NCI-H748 (cell line): ENCODE measurements at regions not wholly inside any gene's neighbourhood (a gene's known extent, or its start where the extent isn't known, plus 50 kb on each side); places are given as distances from the start of the nearest gene placed in this dataset.
"Not testable (repeated sequence)": the region's sequence is repeated elsewhere in the genome, so short reads cannot be mapped to it uniquely, and the experiment has no call there.

Experiments
- DNase-seq: peaks from one replicate; lab custom pipeline; 2025; ENCODE audit not compliant: unreplicated experiment; lab: John Stamatoyannopoulos, UW

- no peak for DNase-seq
These were observed 335.3 kb upstream of the ARHGEF26 start for GRCh38 chr3:153785901-153786300.

DNA sequence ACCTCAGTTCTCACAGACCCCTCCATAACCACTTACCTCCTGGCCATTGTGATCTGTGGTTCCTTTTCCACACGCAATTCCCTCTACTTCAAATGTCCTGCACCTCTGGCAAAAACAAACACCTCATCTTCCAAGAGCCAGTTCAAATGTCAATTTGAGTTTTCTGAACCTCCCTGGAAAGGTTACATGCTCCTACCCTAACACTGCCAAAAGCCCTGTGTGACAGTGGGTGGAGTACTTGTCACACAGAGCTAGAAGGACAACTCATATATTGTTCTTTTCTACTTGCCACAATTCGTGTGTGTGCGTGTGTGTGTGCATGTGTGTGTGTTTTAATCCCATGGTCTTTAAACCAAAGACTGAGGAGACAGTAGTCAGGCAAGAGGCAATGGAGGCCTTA, 331.8 kb upstream of the ARHGEF26 start:
- DNase-seq, result no peak

DNA sequence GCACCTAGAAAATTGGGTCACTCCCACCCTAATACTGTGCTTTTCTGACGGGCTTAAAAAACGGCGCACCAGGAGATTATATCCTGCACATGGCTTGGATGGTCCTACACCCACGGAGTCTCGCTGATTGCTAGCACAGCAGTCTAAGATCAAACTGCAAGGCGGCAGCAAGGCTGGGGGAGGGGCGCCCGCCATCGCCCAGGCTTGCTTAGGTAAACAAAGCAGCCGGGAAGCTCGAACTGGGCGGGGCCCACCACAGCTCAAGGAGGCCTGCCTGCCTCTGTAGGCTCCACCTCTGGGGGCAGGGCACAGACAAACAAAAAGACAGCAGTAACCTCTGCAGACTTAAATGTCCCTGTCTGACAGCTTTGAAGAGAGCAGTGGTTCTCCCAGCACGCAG, 324.1 kb upstream of the ARHGEF26 start:
- not testable (repeated sequence) for DNase-seq

- no peak for DNase-seq
These were observed 312.1 kb upstream of the ARHGEF26 start for GRCh38 chr3:153809097-153809496.

GRCh38 chr3:153818338-153818737, 302.9 kb upstream of the ARHGEF26 start:
- DNase-seq, result no peak

DNA sequence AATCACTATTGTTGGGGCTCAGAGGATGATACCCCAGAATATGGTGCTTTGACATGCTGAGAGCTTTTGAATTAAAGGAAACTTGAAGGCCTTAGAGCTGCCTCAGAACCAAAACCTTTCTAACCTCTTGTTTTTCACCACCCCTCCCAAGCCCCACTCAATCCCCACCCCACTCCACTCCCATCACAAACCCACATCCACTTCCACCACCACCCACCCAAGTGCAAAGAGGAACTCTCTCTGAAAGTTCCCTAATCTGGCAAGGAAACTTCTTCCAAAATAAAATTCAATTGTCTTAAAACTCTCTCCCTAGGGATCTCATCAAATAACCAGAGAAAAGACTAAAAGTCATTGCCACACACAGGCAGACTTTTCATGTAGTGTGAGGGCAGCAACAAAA, 301.2 kb upstream of the ARHGEF26 start:
- DNase-seq, result no peak

DNA sequence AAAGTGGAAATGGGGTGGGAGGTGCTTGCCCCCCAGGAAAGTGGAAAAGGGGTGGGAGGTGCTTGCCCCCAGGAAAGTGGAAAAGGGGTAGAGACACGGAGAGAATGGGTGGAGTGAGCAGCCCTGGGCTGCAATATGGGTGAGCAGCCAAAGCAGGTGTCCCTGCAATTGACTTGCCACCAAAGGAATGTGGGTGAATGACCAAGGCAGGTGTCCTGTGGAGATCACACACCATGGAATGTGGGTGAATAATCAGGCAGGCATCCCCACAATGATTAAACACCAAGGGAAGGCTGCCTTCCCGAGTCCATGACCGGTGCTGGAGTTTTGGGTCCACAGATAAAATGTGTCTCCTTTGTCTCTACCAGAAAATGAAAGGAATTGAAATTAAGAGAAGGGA, 292.8 kb upstream of the ARHGEF26 start:
- not testable (repeated sequence) for DNase-seq

GRCh38 chr3:153829606-153830170, 291.5 kb upstream of the ARHGEF26 start:
- no peak for DNase-seq

GRCh38 chr3:153830552-153830951, 290.6 kb upstream of the ARHGEF26 start:
- no peak for DNase-seq

GRCh38 chr3:153835540-153835939, 285.6 kb upstream of the ARHGEF26 start:
- DNase-seq, result no peak

DNA sequence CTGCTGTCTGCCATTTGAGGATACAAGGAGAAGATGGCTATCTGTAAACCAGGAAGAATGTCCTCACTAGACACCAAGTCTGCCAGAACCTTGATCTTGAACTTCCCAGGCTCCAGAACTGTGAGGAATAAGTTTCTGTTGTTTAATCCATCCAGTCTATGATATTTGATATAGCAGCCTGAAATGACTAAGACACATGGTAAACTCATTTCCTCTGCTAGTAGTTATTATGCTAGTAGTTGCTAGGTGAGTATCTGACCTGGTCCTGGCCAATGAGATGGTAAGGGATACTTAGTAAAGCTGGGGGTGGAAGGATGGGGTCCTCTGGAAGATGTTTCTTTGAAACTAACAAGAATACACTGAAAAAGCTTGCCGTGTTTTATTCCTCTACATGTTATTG, 280.7 kb upstream of the ARHGEF26 start:
- DNase-seq, result no peak

DNA sequence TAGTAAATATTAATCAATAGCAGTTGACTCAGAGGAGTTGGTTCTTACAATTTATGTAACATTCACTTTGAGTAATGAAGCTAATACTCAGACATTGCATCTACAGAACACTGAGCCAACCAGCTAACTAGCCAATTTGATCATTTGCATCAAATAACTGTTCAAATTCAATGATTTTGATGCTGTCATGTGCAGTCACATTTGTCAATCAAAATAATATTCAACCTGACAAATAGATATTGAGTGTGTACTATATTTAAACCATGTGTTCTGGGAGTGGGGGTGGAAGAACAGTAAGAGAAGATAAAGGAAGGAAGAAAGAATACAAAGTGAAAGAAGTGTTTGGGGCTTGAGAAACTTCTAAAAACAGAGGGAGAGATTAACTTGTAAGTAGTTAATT, 277.2 kb upstream of the ARHGEF26 start:
- DNase-seq, result no peak

DNA sequence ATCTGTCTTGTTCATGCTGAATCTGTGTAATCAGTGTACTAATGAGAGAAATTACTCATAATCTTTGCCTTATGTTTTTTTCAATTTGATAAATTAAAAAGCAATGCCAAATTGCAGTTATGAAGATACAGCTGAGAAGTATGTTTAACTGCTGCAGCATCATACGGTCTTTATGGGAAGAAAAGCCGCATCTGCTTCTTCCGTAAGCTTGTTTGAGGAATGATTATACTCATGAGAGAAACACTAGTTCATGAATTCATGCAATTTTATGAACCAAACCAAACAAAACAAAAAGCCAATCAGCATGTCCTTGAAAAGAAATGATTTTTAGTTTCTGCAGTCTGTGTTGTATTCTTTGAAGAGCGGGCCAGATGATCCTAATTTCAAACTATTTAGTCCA, 275.9 kb upstream of the ARHGEF26 start:
- DNase-seq, result no peak

GRCh38 chr3:153848702-153849101, 272.5 kb upstream of the ARHGEF26 start:
- DNase-seq, result peak; percentile 52

DNA sequence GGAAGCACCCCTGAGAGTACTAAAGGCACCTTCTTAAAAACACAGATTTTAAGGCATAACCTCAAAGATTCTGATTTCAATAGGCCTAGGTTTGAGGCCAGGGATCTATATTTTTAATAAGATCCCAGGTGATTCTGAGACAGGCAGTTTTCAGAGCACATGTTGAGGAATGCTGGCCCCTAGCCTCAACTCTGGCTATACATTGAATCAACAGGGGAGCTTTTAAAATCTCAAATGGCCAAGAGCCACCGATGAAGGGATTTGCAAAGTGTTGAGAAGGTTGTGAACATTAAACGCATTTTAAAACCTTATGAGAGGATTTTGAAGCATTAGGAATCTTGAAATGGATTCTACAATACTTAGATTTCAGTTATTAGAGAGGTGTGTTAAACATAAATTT, 268.8 kb upstream of the ARHGEF26 start:
- no peak for DNase-seq

GRCh38 chr3:153853163-153853562, 268.0 kb upstream of the ARHGEF26 start:
- DNase-seq, result no peak

- no peak for DNase-seq
These were observed 265.4 kb upstream of the ARHGEF26 start for GRCh38 chr3:153855772-153856171.

GRCh38 chr3:153856932-153857331, 264.3 kb upstream of the ARHGEF26 start:
- DNase-seq, result no peak

DNA sequence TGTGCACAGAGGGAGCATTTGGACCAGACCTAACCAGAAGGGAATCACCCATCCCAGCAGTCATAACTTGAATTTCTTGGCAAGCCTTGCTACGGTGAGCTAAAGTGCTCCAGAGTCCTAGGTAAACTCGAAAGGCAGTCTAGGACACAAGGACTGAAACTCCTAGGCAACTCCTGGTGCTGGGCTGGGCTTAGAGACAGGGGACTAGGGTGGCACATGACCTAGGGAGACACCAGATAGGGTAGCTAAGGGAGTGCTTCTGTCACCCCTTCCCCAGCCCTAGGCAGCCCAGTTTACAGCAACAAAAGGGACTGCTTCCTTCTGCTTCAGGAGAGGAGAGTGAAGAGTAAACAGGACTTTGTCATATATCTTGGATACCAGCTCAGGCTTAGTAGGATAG, 256.4 kb upstream of the ARHGEF26 start:
- no peak for DNase-seq

DNA sequence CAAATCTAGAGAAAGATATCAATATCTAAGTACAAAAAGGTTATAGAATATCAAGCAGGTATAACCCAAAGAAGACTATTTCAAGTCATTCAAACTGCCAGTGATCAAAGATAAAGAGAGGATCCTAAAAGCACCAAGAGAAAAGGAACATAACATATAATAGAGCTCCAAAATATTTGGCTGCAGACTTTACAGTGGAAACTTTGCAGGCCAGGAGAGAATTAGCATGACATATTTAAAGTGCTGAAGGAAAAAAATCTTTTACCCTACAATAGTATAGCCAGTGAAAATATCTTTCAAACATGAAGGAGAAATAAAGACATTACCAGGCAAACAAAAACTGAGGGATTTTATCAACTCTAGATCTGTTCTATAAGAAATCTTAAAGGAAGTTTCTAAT, 254.3 kb upstream of the ARHGEF26 start:
- DNase-seq, result no peak

GRCh38 chr3:153874348-153874747, 246.8 kb upstream of the ARHGEF26 start:
- not testable (repeated sequence) for DNase-seq

GRCh38 chr3:153880493-153880892, 240.7 kb upstream of the ARHGEF26 start:
- no peak for DNase-seq

GRCh38 chr3:153881201-153881600, 240.0 kb upstream of the ARHGEF26 start:
- no peak for DNase-seq

DNA sequence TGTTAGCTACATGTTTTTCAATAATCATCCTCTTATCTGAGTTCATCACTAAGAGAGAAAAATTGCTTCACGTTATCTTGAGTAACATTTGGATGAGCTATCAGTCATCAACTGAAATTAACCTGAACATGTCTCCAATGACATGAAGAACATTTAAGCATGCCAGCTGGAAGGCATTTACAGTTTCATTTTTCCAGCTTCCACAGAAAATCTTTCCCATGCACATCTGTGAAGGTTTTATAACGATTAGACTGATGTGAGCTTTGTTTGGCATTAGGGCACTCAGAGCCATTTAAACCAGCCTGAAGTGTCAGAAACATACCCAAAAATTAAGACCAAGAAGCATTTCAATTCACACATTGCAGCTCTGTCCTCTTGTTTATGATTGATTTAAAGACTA, 235.8 kb upstream of the ARHGEF26 start:
- DNase-seq, result no peak
